ENCODE measurements at regions not wholly inside any gene's neighbourhood (a gene's known extent, or its start where the extent isn't known, plus 50 kb on each side); places are given as distances from the start of the nearest gene placed in this dataset.

GRCh38 chr21:15486460-15487195 lies 243.2 kb upstream of the USP25 start:
- TF ChIP-seq CTCF (conservative IDR thresholded peaks at IDR 0.05; ENCODE audit: low read length) (no peak), EZH2phosphoT487 (IDR thresholded peaks at IDR 0.05; ENCODE audit: borderline replicate concordance) (no peak)
